SK-N-SH (cell line): ENCODE measurements at regions not wholly inside any gene's neighbourhood (a gene's known extent, or its start where the extent isn't known, plus 50 kb on each side); places are given as distances from the start of the nearest gene placed in this dataset.

Source experiments
- CTCF ChIA-PET: fragments of 300-600, 350-600 bp; formaldehyde crosslinking; extraction: SDS; loops from one replicate; lab custom pipeline; 2021; lab: Yijun Ruan, JAX
- POLR2A ChIA-PET: fragments of 350-600 bp; sonication (Branson Sonifier 250); formaldehyde crosslinking; extraction: SDS; loops from one replicate; lab custom pipeline; 2020; ENCODE audit warnings: antibody characterized with exemption, inconsistent platforms; lab: Yijun Ruan, JAX
- DNase-seq: peaks from one replicate; pipeline ENCODE4 v3.0.0; 2012
- H2AFZ ChIP-seq: fragments of 200-600 bp; sonication (generic); 2 replicates; pipeline ENCODE4 v1.8.1; 2016; ENCODE audit warnings: antibody characterized with exemption, mild to moderate bottlenecking, low read depth
- H3F3A ChIP-seq: fragments of 200-600 bp; sonication (generic); replicated peaks from 2 replicates; pipeline ENCODE3; 2016; ENCODE audit warnings: antibody characterized with exemption, mild to moderate bottlenecking; ENCODE audit not compliant: insufficient read depth
- H3K27ac ChIP-seq, 2 experiments: fragments of 200-500 bp in 1 of 2; fragments of 200-600 bp in 1 of 2; sonication (Bioruptor generic) in 1 of 2; sonication (generic), shearing (Covaris generic) in 1 of 2; 2 replicates each; pipeline versions ENCODE4 v1.5.1 to v1.6.1; 2014 to 2016; ENCODE audit warnings: low read depth in 2 of 2, inconsistent platforms in 1 of 2, low read length in 1 of 2, mild to moderate bottlenecking in 1 of 2, mixed read lengths in 1 of 2
- H3K27me3 ChIP-seq: fragments of 200-600 bp; sonication (generic), shearing (Covaris generic); 2 replicates; pipeline ENCODE4 v1.6.1; 2016; ENCODE audit warnings: mixed run types; ENCODE audit not compliant: insufficient read depth
- H3K36me3 ChIP-seq, 2 experiments: fragments of 200-500 bp in 1 of 2; fragments of 200-600 bp in 1 of 2; sonication (Bioruptor generic) in 1 of 2; sonication (generic) in 1 of 2; replicated peaks in 1 of 2; 2 replicates each; pipeline versions ENCODE3 to v1.5.1; 2014 to 2016; ENCODE audit warnings: low read length in 1 of 2, mild to moderate bottlenecking in 1 of 2; ENCODE audit not compliant: insufficient read depth in 2 of 2, control insufficient read depth in 1 of 2
- H3K4me1 ChIP-seq, 2 experiments: fragments of 200-500 bp in 1 of 2; fragments of 200-600 bp in 1 of 2; sonication (Bioruptor generic) in 1 of 2; sonication (generic), shearing (Covaris generic) in 1 of 2; 2 replicates each; pipeline versions ENCODE4 v1.5.1 to v1.6.1; 2014 to 2016; ENCODE audit warnings: low read depth in 1 of 2, low read length in 1 of 2, mixed run types in 1 of 2; ENCODE audit not compliant: insufficient read depth in 2 of 2, control insufficient read depth in 1 of 2
- H3K4me2 ChIP-seq: fragments of 200-600 bp; sonication (generic), shearing (Covaris generic); 2 replicates; pipeline ENCODE4 v1.6.1; 2017; ENCODE audit warnings: mixed run types
- H3K4me3 ChIP-seq, 2 experiments: fragments of 200-500 bp in 1 of 2; fragments of 200-600 bp in 1 of 2; sonication (Bioruptor generic) in 1 of 2; sonication (generic), shearing (Covaris generic) in 1 of 2; 2 replicates each; pipeline versions ENCODE4 v1.5.1 to v1.8.1; 2014 to 2016; ENCODE audit warnings: low read depth in 2 of 2, inconsistent platforms in 1 of 2, low read length in 1 of 2, mild to moderate bottlenecking in 1 of 2, mixed read lengths in 1 of 2, moderate library complexity in 1 of 2
- H3K79me2 ChIP-seq: fragments of 200-600 bp; sonication (generic); 2 replicates; pipeline ENCODE4 v1.8.1; 2017; ENCODE audit warnings: mild to moderate bottlenecking; ENCODE audit not compliant: insufficient read depth
- H3K9ac ChIP-seq: fragments of 200-600 bp; sonication (generic); 2 replicates; pipeline ENCODE4 v1.6.1; 2017; ENCODE audit warnings: mixed run types
- H3K9me2 ChIP-seq: fragments of 200-600 bp; sonication (generic); 2 replicates; pipeline ENCODE4 v1.6.1; 2017; ENCODE audit warnings: mixed run types
- H3K9me3 ChIP-seq: fragments of 200-600 bp; sonication (generic); 2 replicates; pipeline ENCODE4 v1.6.1; 2017; ENCODE audit warnings: mixed run types, mild to moderate bottlenecking, moderate library complexity
- H4K20me1 ChIP-seq: fragments of 200-600 bp; sonication (generic); 2 replicates; pipeline ENCODE4 v1.6.1; 2017; ENCODE audit warnings: mild to moderate bottlenecking, mixed run types; ENCODE audit not compliant: insufficient read depth
- CHD2 ChIP-seq: fragments of 150-350 bp; IDR thresholded peaks from 2 replicates; pipeline ENCODE4 v1.6.1; 2018; ENCODE audit warnings: low read length; ENCODE audit not compliant: partially characterized antibody
- ELF1 ChIP-seq: IDR thresholded peaks from 2 replicates; pipeline ENCODE4 v1.4.0; 2012
- FOXM1 ChIP-seq: IDR thresholded peaks from 2 replicates; pipeline ENCODE4 v1.4.0; 2012; ENCODE audit warnings: low read depth, mild to moderate bottlenecking
- GATA2 ChIP-seq: sonication (generic); formaldehyde crosslinking; IDR thresholded peaks from 2 replicates; pipeline ENCODE4 v1.5.0; 2020; ENCODE audit warnings: mild to moderate bottlenecking, missing genetic modification reagents
- JUND ChIP-seq: IDR thresholded peaks from 2 replicates; pipeline ENCODE4 v1.4.0; 2012
- NFIC ChIP-seq: IDR thresholded peaks from 2 replicates; pipeline ENCODE4 v1.4.0; 2012; ENCODE audit warnings: borderline replicate concordance
- RFX5 ChIP-seq: IDR thresholded peaks from 2 replicates; pipeline ENCODE4 v1.6.1; 2012; ENCODE audit warnings: mild to moderate bottlenecking, improper control_type of control experiment, low read length
- SIN3A ChIP-seq: IDR thresholded peaks from 2 replicates; pipeline ENCODE4 v1.6.1; 2012; ENCODE audit warnings: low read depth, mild to moderate bottlenecking, low read length, moderate library complexity, borderline replicate concordance
- SMC3 ChIP-seq: IDR thresholded peaks from 2 replicates; pipeline ENCODE4 v1.6.1; 2012; ENCODE audit warnings: low read depth, low read length, improper control_type of control experiment
- TCF12 ChIP-seq: IDR thresholded peaks from 2 replicates; pipeline ENCODE4 v1.4.0; 2012
- TEAD4 ChIP-seq: IDR thresholded peaks from 2 replicates; pipeline ENCODE4 v1.4.0; 2012; ENCODE audit warnings: mild to moderate bottlenecking, borderline replicate concordance; ENCODE audit not compliant: insufficient read depth
- WGBS: methylation state at CpG from one replicate; pipeline ENCODE4 v1.1.6; 2017; ENCODE audit warnings: low lambda C conversion rate; 5-methylcytosine and 5-hydroxymethylcytosine counted together
- TF ChIP-seq, protein P1 (sequence below): IDR thresholded peaks from 2 replicates; pipeline ENCODE4 v1.4.0; 2012; ENCODE audit warnings: low read depth
- TF ChIP-seq, protein P2 (sequence below): IDR thresholded peaks from 2 replicates; pipeline ENCODE4; 2012
- TF ChIP-seq, protein P3 (sequence below): fragments of 200-600 bp; sonication (generic); IDR thresholded peaks from 2 replicates; pipeline ENCODE4 v1.6.1; 2017; ENCODE audit warnings: antibody characterized with exemption, mild to moderate bottlenecking, moderate library complexity
- TF ChIP-seq, protein P4 (sequence below): fragments of 150-350 bp; IDR thresholded peaks from 2 replicates; pipeline ENCODE4 v1.6.1; 2016; ENCODE audit warnings: mild to moderate bottlenecking, low read depth, low read length
- TF ChIP-seq, protein P5 (sequence below): IDR thresholded peaks from 2 replicates; pipeline ENCODE4 v1.4.0; 2012; ENCODE audit warnings: low read depth, borderline replicate concordance

DNA sequence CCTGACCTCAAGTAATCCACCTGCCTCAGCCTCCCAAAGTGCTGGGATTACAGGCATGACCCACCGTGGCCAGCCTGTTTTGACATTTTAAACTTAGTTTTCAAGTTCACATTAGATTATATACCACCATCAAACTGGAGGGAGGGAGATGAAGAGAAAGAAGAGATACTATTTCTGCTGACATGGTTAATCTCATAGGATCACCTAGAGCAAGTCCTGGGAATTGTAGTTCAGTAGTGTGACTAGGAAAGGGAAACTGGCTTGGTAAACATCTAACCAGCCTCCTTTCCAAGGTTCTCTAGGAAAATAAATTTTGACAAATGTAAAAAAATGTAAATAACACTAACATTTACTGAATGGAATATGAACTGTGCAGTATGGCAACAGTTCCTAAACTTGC lies 120.5 kb upstream of the ASCC3 start:
- H3F3A ChIP-seq, result no peaks in the 10 kb centered on the region
- ChIA-PET CTCF (no interaction called here), POLR2A (no interaction called here)
- H3K9ac ChIP-seq, result no peak overlapping the region
- H3K27me3 ChIP-seq, result no peaks in the 10 kb centered on the region
- no peaks in the 10 kb centered on the region for H3K36me3 ChIP-seq
- TF ChIP-seq FOXM1 (no peak), CHD2 (no peak), ELF1 (no peak), TCF12 (no peak), SIN3A (no peak), JUND (no peak), SMC3 (no peak), RFX5 (no peak), TEAD4 (no peak), GATA2 (CRISPR knock-in tag) (no peak), NFIC (no peak)
- TF ChIP-seq, protein P1, sequence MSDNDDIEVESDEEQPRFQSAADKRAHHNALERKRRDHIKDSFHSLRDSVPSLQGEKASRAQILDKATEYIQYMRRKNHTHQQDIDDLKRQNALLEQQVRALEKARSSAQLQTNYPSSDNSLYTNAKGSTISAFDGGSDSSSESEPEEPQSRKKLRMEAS, result no peak
- TF ChIP-seq, protein P2, sequence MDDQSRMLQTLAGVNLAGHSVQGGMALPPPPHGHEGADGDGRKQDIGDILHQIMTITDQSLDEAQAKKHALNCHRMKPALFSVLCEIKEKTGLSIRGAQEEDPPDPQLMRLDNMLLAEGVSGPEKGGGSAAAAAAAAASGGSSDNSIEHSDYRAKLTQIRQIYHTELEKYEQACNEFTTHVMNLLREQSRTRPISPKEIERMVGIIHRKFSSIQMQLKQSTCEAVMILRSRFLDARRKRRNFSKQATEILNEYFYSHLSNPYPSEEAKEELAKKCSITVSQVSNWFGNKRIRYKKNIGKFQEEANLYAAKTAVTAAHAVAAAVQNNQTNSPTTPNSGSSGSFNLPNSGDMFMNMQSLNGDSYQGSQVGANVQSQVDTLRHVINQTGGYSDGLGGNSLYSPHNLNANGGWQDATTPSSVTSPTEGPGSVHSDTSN, result no peak
- TF ChIP-seq, protein P3, sequence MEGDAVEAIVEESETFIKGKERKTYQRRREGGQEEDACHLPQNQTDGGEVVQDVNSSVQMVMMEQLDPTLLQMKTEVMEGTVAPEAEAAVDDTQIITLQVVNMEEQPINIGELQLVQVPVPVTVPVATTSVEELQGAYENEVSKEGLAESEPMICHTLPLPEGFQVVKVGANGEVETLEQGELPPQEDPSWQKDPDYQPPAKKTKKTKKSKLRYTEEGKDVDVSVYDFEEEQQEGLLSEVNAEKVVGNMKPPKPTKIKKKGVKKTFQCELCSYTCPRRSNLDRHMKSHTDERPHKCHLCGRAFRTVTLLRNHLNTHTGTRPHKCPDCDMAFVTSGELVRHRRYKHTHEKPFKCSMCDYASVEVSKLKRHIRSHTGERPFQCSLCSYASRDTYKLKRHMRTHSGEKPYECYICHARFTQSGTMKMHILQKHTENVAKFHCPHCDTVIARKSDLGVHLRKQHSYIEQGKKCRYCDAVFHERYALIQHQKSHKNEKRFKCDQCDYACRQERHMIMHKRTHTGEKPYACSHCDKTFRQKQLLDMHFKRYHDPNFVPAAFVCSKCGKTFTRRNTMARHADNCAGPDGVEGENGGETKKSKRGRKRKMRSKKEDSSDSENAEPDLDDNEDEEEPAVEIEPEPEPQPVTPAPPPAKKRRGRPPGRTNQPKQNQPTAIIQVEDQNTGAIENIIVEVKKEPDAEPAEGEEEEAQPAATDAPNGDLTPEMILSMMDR, result no peak
- TF ChIP-seq, protein P4, sequence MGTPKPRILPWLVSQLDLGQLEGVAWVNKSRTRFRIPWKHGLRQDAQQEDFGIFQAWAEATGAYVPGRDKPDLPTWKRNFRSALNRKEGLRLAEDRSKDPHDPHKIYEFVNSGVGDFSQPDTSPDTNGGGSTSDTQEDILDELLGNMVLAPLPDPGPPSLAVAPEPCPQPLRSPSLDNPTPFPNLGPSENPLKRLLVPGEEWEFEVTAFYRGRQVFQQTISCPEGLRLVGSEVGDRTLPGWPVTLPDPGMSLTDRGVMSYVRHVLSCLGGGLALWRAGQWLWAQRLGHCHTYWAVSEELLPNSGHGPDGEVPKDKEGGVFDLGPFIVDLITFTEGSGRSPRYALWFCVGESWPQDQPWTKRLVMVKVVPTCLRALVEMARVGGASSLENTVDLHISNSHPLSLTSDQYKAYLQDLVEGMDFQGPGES, result no peak
- TF ChIP-seq, protein P5, sequence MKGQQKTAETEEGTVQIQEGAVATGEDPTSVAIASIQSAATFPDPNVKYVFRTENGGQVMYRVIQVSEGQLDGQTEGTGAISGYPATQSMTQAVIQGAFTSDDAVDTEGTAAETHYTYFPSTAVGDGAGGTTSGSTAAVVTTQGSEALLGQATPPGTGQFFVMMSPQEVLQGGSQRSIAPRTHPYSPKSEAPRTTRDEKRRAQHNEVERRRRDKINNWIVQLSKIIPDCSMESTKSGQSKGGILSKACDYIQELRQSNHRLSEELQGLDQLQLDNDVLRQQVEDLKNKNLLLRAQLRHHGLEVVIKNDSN, result no peak
- H3K27ac ChIP-seq, result no peak overlapping the region
- H4K20me1 ChIP-seq, result no peaks in the 10 kb centered on the region
- no peaks in the 10 kb centered on the region for H3K9me3 ChIP-seq
- no peak for DNase-seq
- no peaks in the 10 kb centered on the region for H3K4me1 ChIP-seq
- no peaks in the 10 kb centered on the region for H3K79me2 ChIP-seq
- H3K4me2 ChIP-seq, result no peak overlapping the region
- no peaks in the 10 kb centered on the region for H3K9me2 ChIP-seq
- 14% methylated on average over 1 of the region's 1 CpG for WGBS
- no peak overlapping the region for H3K4me3 ChIP-seq
- H2AFZ ChIP-seq, result no peak overlapping the region
